ENCODE measurements at regions not wholly inside any gene's neighbourhood (a gene's known extent, or its start where the extent isn't known, plus 50 kb on each side); places are given as distances from the start of the nearest gene placed in this dataset.

- H3K9me3 ChIP-seq (replicated peaks in 1 of 2; ENCODE audit: control insufficient read depth in 2 of 2, insufficient read depth in 1 of 2, low read depth in 1 of 2, low read length in 2 of 2) = no peaks in the 10 kb centered on the region
- H2AK5ac ChIP-seq (ENCODE audit: low read depth, low read length) = peak overlapping the region; percentile 54
- no peak overlapping the region for H3K9ac ChIP-seq (ENCODE audit: low read depth, low read length, poor library complexity)
- H3K4me2 ChIP-seq (ENCODE audit: insufficient read depth, low read length, poor library complexity, severe bottlenecking) = peak overlapping the region; percentile 31
- WGBS, 2 donors (ENCODE audit: extremely low coverage in 2 of 2, insufficient read length in 2 of 2, insufficient replicate concordance in 1 of 2) = no CpG with 5 or more reads among the region's 31 CpGs
- H3K4me1 ChIP-seq (ENCODE audit: control insufficient read depth in 2 of 2, insufficient read depth in 1 of 2, low read depth in 1 of 2, low read length in 2 of 2) = peaks cover 0 to 2% of the 10 kb centered on the region in 2 donors
- H3K18ac ChIP-seq (ENCODE audit: low read length) = peak overlapping the region; percentile 59
- H4K91ac ChIP-seq (ENCODE audit: low read depth, low read length, poor library complexity) = peak overlapping the region; percentile 46
- H2BK12ac ChIP-seq (ENCODE audit: low read length) = peak overlapping the region; percentile 60
- DNase-seq (ENCODE audit: low spot score) = peak; percentile 63
- H2AFZ ChIP-seq (ENCODE audit: low read length) = no peak overlapping the region
- peaks cover 0 to 13% (median 2%) of the 10 kb centered on the region in 3 experiments for H3K27me3 ChIP-seq (ENCODE audit: control insufficient read depth in 3 of 3, insufficient read depth in 3 of 3, low read depth in 1 of 3, low read length in 3 of 3)
- H2BK5ac ChIP-seq (ENCODE audit: low read length) = no peak overlapping the region
- peak overlapping the region; percentile 31 for H3K14ac ChIP-seq (ENCODE audit: low read length)
- H3K79me1 ChIP-seq (ENCODE audit: low read depth, low read length) = no peaks in the 10 kb centered on the region
- H3K4me3 ChIP-seq (ENCODE audit: low read length in 2 of 2) = no peak overlapping the region
- H2BK15ac ChIP-seq (ENCODE audit: low read length) = peak overlapping the region; percentile 38
- H4K8ac ChIP-seq (ENCODE audit: low read depth, low read length) = no peak overlapping the region
- H3K27ac ChIP-seq (replicated peaks; ENCODE audit: low read length) = no peak overlapping the region
- H3K36me3 ChIP-seq (replicated peaks in 1 of 2; ENCODE audit: control insufficient read depth in 2 of 2, insufficient read depth in 2 of 2, low read length in 2 of 2) = no peaks in the 10 kb centered on the region
- H2BK120ac ChIP-seq (ENCODE audit: low read depth, low read length) = peak overlapping the region; percentile 87
- no peak overlapping the region for H3K4ac ChIP-seq (ENCODE audit: low read length)
- H3K23ac ChIP-seq (ENCODE audit: low read depth, low read length, poor library complexity) = no peak overlapping the region
Measured at GRCh38 chr20:59525500-59526241, 78.7 kb upstream of the PHACTR3 start.

GRCh38 chr20:59526242-59527225 lies 77.8 kb upstream of the PHACTR3 start:
- peak overlapping the region; percentile 87 for H2BK120ac ChIP-seq (ENCODE audit: low read depth, low read length)
- peak overlapping the region; percentile 56 for H3K4ac ChIP-seq (ENCODE audit: low read length)
- no peak overlapping the region for H4K8ac ChIP-seq (ENCODE audit: low read depth, low read length)
- H3K9ac ChIP-seq (ENCODE audit: low read depth, low read length, poor library complexity) = no peak overlapping the region
- peak overlapping the region; percentile 31 for H3K4me2 ChIP-seq (ENCODE audit: insufficient read depth, low read length, poor library complexity, severe bottlenecking)
- H3K9me3 ChIP-seq (replicated peaks in 1 of 2; ENCODE audit: control insufficient read depth in 2 of 2, insufficient read depth in 1 of 2, low read depth in 1 of 2, low read length in 2 of 2) = no peaks in the 10 kb centered on the region
- peak overlapping the region; percentile 60 for H2BK12ac ChIP-seq (ENCODE audit: low read length)
- no peaks in the 10 kb centered on the region for H3K36me3 ChIP-seq (replicated peaks in 1 of 2; ENCODE audit: control insufficient read depth in 2 of 2, insufficient read depth in 2 of 2, low read length in 2 of 2)
- H3K27ac ChIP-seq (replicated peaks; ENCODE audit: low read length) = no peak overlapping the region
- H3K18ac ChIP-seq (ENCODE audit: low read length) = peak overlapping the region; percentile 59
- no peaks in the 10 kb centered on the region for H3K79me1 ChIP-seq (ENCODE audit: low read depth, low read length)
- H3K27me3 ChIP-seq (ENCODE audit: control insufficient read depth in 3 of 3, insufficient read depth in 3 of 3, low read depth in 1 of 3, low read length in 3 of 3) = peaks cover 0 to 13% (median 2%) of the 10 kb centered on the region in 3 experiments
- H2BK15ac ChIP-seq (ENCODE audit: low read length) = peak overlapping the region; percentile 38
- H3K14ac ChIP-seq (ENCODE audit: low read length) = peak overlapping the region; percentile 31
- no peak overlapping the region for H2BK5ac ChIP-seq (ENCODE audit: low read length)
- H2AFZ ChIP-seq (ENCODE audit: low read length) = no peak overlapping the region
- H3K4me1 ChIP-seq (ENCODE audit: control insufficient read depth in 2 of 2, insufficient read depth in 1 of 2, low read depth in 1 of 2, low read length in 2 of 2) = peaks cover 0 to 2% of the 10 kb centered on the region in 2 donors
- WGBS, 2 donors (ENCODE audit: extremely low coverage in 2 of 2, insufficient read length in 2 of 2, insufficient replicate concordance in 1 of 2) = no CpG with 5 or more reads among the region's 18 CpGs
- DNase-seq (ENCODE audit: low spot score) = no peak
- H3K23ac ChIP-seq (ENCODE audit: low read depth, low read length, poor library complexity) = peak overlapping the region; percentile 90
- H3K4me3 ChIP-seq (ENCODE audit: low read length in 2 of 2) = no peak overlapping the region
- H2AK5ac ChIP-seq (ENCODE audit: low read depth, low read length) = peak overlapping the region; percentile 54
- peak overlapping the region; percentile 46 for H4K91ac ChIP-seq (ENCODE audit: low read depth, low read length, poor library complexity)

- no CpG with 5 or more reads among the region's 2 CpGs for WGBS, 2 donors (ENCODE audit: extremely low coverage in 2 of 2, insufficient read length in 2 of 2, insufficient replicate concordance in 1 of 2)
- no peak overlapping the region for H3K4ac ChIP-seq (ENCODE audit: low read length)
- no peak for DNase-seq (ENCODE audit: low spot score)
Measured at GRCh38 chr20:59530782-59531181, 73.6 kb upstream of the PHACTR3 start.

GRCh38 chr20:59537991-59538390 lies 66.3 kb upstream of the PHACTR3 start:
- WGBS, 2 donors (ENCODE audit: extremely low coverage in 2 of 2, insufficient read length in 2 of 2, insufficient replicate concordance in 1 of 2) = no CpG with 5 or more reads among the region's 2 CpGs
- Histone ChIP-seq H3K4ac (ENCODE audit: low read length) (no peak overlapping the region), H2BK12ac (ENCODE audit: low read length) (no peak overlapping the region), H3K23ac (ENCODE audit: low read depth, low read length, poor library complexity) (no peak overlapping the region), H2BK120ac (ENCODE audit: low read depth, low read length) (no peak overlapping the region), H3K18ac (ENCODE audit: low read length) (no peak overlapping the region), H2AK5ac (ENCODE audit: low read depth, low read length) (no peak overlapping the region), H3K27ac (replicated peaks; ENCODE audit: low read length) (no peak overlapping the region), H4K8ac (ENCODE audit: low read depth, low read length) (no peak overlapping the region), H3K4me2 (ENCODE audit: insufficient read depth, low read length, poor library complexity, severe bottlenecking) (no peak overlapping the region), H3K4me1 (ENCODE audit: control insufficient read depth in 2 of 2, insufficient read depth in 1 of 2, low read depth in 1 of 2, low read length in 2 of 2) (no peaks in the 10 kb centered on the region), H3K14ac (ENCODE audit: low read length) (no peak overlapping the region), H4K91ac (ENCODE audit: low read depth, low read length, poor library complexity) (no peak overlapping the region), H3K27me3 (ENCODE audit: control insufficient read depth in 3 of 3, insufficient read depth in 3 of 3, low read depth in 1 of 3, low read length in 3 of 3) (no peaks in the 10 kb centered on the region), H3K9me3 (replicated peaks in 1 of 2; ENCODE audit: control insufficient read depth in 2 of 2, insufficient read depth in 1 of 2, low read depth in 1 of 2, low read length in 2 of 2) (no peaks in the 10 kb centered on the region), H3K79me1 (ENCODE audit: low read depth, low read length) (no peaks in the 10 kb centered on the region), H2BK15ac (ENCODE audit: low read length) (no peak overlapping the region), H3K9ac (ENCODE audit: low read depth, low read length, poor library complexity) (no peak overlapping the region), H3K36me3 (replicated peaks in 1 of 2; ENCODE audit: control insufficient read depth in 2 of 2, insufficient read depth in 2 of 2, low read length in 2 of 2) (no peaks in the 10 kb centered on the region), H2AFZ (ENCODE audit: low read length) (no peak overlapping the region), H3K4me3 (ENCODE audit: low read length in 2 of 2) (no peak overlapping the region), H2BK5ac (ENCODE audit: low read length) (no peak overlapping the region)
- no peak for DNase-seq (ENCODE audit: low spot score)

More at GRCh38 chr20:59530782-59531181, 73.6 kb upstream of the PHACTR3 start:
- Histone ChIP-seq H4K8ac (ENCODE audit: low read depth, low read length) (no peak overlapping the region), H2BK120ac (ENCODE audit: low read depth, low read length) (no peak overlapping the region), H3K9me3 (replicated peaks in 1 of 2; ENCODE audit: control insufficient read depth in 2 of 2, insufficient read depth in 1 of 2, low read depth in 1 of 2, low read length in 2 of 2) (no peaks in the 10 kb centered on the region), H2BK15ac (ENCODE audit: low read length) (no peak overlapping the region), H3K23ac (ENCODE audit: low read depth, low read length, poor library complexity) (no peak overlapping the region), H3K4me3 (ENCODE audit: low read length in 2 of 2) (no peak overlapping the region), H2BK5ac (ENCODE audit: low read length) (no peak overlapping the region), H2AK5ac (ENCODE audit: low read depth, low read length) (no peak overlapping the region), H2AFZ (ENCODE audit: low read length) (no peak overlapping the region), H3K79me1 (ENCODE audit: low read depth, low read length) (no peaks in the 10 kb centered on the region), H3K4me1 (ENCODE audit: control insufficient read depth in 2 of 2, insufficient read depth in 1 of 2, low read depth in 1 of 2, low read length in 2 of 2) (peaks cover 0 to 2% of the 10 kb centered on the region in 2 donors), H3K4me2 (ENCODE audit: insufficient read depth, low read length, poor library complexity, severe bottlenecking) (no peak overlapping the region), H4K91ac (ENCODE audit: low read depth, low read length, poor library complexity) (no peak overlapping the region), H3K18ac (ENCODE audit: low read length) (no peak overlapping the region), H3K14ac (ENCODE audit: low read length) (no peak overlapping the region), H3K27ac (replicated peaks; ENCODE audit: low read length) (no peak overlapping the region), H3K27me3 (ENCODE audit: control insufficient read depth in 3 of 3, insufficient read depth in 3 of 3, low read depth in 1 of 3, low read length in 3 of 3) (peaks cover 0 to 13% (median 0%) of the 10 kb centered on the region in 3 experiments), H2BK12ac (ENCODE audit: low read length) (no peak overlapping the region), H3K36me3 (replicated peaks in 1 of 2; ENCODE audit: control insufficient read depth in 2 of 2, insufficient read depth in 2 of 2, low read length in 2 of 2) (no peaks in the 10 kb centered on the region), H3K9ac (ENCODE audit: low read depth, low read length, poor library complexity) (no peak overlapping the region)

Data from neuronal stem cell (in vitro differentiated cells).